ENCODE measurements at regions not wholly inside any gene's neighbourhood (a gene's known extent, or its start where the extent isn't known, plus 50 kb on each side); places are given as distances from the start of the nearest gene placed in this dataset.

DNA sequence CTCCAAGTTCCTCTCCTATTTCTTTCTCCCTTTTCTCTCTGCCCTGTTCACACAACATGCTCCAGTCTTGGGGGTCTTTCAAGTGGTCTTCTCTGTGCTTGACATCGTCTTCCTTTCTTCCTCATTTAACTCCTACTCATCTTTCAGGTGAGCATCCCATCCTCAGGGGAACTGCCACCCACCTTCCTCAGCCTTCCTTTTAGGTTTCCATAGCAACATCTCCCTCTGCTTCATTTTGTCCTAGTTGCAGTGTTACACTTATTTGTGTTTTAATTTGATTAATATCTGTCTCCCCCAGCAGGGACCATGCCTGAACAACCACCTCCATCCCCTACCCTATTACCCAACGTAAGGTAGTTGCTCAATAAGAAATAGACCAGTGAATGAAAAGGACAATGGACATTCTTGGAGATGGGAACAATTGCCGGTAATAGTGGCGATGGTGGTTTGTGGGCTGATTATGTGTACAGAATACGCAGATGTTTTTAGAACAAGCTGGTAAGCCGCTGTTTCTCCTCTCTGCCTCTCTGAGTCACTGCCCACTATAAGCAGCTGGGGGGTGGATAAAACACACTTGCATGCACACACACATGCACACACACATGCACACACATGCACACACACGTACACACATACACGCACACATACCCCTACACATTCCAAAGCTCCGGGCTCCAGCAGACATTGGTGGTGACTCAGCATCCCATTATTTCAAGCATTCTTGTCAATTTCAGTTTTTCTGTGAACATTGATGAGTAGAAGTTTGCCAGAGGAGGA is 251.6 kb downstream of the GATA3 start:
- no peak for TF ChIP-seq CTCF (conservative IDR thresholded peaks at IDR 0.05; ENCODE audit: control insufficient read depth, insufficient read depth, low read depth, low read length)
- H3K4me3 ChIP-seq (ENCODE audit: control insufficient read depth, low read depth, low read length) = no peak overlapping the region

DNA sequence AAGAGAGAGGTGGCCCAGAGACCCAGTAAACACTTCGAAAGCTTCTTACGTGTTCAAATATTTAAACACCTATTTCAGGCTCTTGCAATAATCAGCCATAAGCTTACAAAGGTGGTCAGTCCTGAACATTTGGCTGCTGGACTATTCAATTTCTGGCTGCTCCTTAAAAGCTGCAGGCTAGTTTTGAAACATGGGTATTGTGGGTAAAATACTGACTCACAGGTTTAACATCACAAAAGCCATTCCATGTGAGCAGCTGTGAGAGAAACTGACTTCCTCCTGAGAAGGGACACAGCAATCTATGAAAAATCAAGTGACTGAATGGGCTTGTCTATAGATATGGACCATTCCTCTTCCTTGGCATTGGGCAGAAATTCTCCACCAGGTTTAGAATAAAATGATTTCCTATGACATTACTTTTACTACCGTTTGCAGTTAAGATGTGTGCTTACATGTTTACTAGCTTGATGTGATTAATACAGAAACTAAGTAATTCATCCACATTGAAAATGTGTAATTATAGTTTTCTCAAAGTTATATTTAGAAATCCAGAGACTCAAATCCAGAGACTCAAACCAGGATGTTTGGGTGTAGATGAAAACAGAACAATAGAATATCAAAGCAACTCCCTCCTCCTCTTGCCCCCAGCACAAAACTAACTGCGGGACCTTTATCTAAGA is 252.3 kb downstream of the GATA3 start:
- no peak overlapping the region for H3K4me3 ChIP-seq (ENCODE audit: control insufficient read depth, low read depth, low read length)
- DNase-seq (ENCODE audit: low read depth) = no peak
- TF ChIP-seq CTCF (conservative IDR thresholded peaks at IDR 0.05; ENCODE audit: control insufficient read depth, insufficient read depth, low read depth, low read length) = no peak

More for the DNA sequence above, 251.6 kb downstream of the GATA3 start:
- no peak for DNase-seq (ENCODE audit: low read depth)

GRCh38 chr10:8310930-8311329 is 256.4 kb downstream of the GATA3 start:
- no peak for TF ChIP-seq CTCF (conservative IDR thresholded peaks at IDR 0.05; ENCODE audit: control insufficient read depth, insufficient read depth, low read depth, low read length)
- DNase-seq (ENCODE audit: low read depth) = no peak
- H3K4me3 ChIP-seq (ENCODE audit: control insufficient read depth, low read depth, low read length) = no peak overlapping the region

- no peak for TF ChIP-seq CTCF (conservative IDR thresholded peaks at IDR 0.05; ENCODE audit: control insufficient read depth, insufficient read depth, low read depth, low read length)
- no peak for DNase-seq (ENCODE audit: low read depth)
- H3K4me3 ChIP-seq (ENCODE audit: control insufficient read depth, low read depth, low read length) = no peak overlapping the region
Measured at GRCh38 chr10:8311526-8312070, 257.1 kb downstream of the GATA3 start.

DNA sequence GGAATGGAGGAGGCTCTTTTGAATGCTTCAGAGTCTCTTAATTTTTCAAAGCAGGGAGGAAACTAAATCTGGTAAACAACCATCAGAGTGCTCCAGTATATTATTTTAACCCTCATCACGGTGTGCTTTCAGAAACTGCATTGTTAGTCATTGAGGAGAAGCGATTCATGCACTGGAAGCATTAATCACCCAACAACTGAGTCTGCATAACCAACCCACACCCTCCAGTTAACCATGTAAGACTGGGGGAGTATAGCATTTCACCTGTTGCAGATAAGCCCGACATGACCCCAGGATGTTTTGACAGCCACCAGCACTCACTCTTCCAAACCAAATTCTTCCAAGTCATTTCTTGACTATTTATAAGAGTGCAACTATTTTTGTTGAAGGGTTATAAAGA is 257.6 kb downstream of the GATA3 start:
- no peak for DNase-seq (ENCODE audit: low read depth)
- H3K4me3 ChIP-seq (ENCODE audit: control insufficient read depth, low read depth, low read length) = no peak overlapping the region
- TF ChIP-seq CTCF (conservative IDR thresholded peaks at IDR 0.05; ENCODE audit: control insufficient read depth, insufficient read depth, low read depth, low read length) = no peak

DNA sequence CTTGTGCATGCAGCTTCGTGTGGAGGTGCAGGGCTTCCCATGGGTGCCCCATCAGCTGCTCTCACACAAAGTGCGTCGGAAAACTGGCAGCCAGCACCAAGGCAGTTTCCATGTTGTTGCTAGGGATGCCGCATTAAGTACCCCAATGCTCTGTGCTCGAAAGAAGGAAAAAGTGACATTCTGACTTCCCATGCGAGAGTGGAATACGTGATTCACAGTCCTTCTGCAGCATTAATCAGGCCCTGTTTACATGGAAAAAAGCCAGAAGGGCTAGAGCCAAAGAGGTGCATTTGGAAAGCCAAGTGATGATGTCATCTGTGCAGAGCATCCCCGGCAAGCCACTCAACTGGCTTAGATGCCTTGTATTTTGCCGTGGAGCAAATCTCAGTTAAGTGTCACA is 258.3 kb downstream of the GATA3 start:
- H3K4me3 ChIP-seq (ENCODE audit: control insufficient read depth, low read depth, low read length) = no peak overlapping the region
- no peak for TF ChIP-seq CTCF (conservative IDR thresholded peaks at IDR 0.05; ENCODE audit: control insufficient read depth, insufficient read depth, low read depth, low read length)
- DNase-seq (ENCODE audit: low read depth) = no peak
